ENCODE measurements at regions not wholly inside any gene's neighbourhood (a gene's known extent, or its start where the extent isn't known, plus 50 kb on each side); places are given as distances from the start of the nearest gene placed in this dataset.

DNA sequence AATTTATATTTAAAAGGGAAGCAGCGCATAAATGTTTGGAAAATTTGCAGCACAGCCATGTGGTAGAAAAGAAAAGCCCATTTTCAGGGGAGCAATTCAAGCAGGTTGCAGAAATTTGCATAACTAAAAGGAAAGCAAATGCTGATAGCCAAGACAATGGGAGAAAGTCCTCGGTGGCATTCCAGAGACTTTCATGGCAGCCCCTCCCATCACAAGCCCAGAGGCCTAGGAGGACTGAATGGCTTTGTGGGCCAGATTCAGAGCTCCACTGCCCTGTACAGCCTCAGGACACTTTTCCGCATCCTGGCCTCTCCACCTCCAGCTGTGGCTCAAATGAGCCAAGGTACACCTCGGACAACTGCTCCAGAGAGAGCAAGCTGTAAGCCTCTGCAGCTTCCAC, 462.9 kb downstream of the CDK5RAP2 start:
- no peak for DNase-seq (ENCODE audit: low read depth)

GRCh38 chr9:120110520-120110919, 469.4 kb downstream of the CDK5RAP2 start:
- DNase-seq (ENCODE audit: low read depth) = no peak

GRCh38 chr9:120109242-120109641, 470.7 kb downstream of the CDK5RAP2 start:
- DNase-seq (ENCODE audit: low read depth) = no peak

GRCh38 chr9:120107138-120107537, 472.8 kb downstream of the CDK5RAP2 start:
- DNase-seq (ENCODE audit: low read depth) = no peak

GRCh38 chr9:120104771-120105170, 475.2 kb downstream of the CDK5RAP2 start:
- DNase-seq (ENCODE audit: low read depth) = no peak

DNA sequence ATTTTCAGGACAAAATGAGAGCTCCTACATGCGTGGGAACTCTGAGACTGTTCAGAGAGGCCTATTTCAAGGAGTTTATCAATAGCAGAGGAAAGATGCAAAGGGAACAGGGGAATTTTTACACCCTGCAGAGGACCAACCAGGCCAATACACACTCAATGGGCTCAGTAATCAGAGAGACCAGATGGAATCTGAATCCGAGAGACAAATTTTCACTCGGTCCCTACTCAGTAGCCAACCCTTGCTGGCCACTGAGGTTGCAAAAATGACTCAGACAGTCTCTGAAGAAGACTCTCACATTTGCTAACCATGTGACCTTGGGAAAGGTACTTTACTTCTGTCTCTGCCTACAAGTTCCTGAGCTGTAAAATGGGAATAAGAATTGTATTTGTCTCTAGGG, 479.4 kb downstream of the CDK5RAP2 start:
- DNase-seq (ENCODE audit: low read depth) = no peak

GRCh38 chr9:120099065-120099464, 480.9 kb downstream of the CDK5RAP2 start:
- no peak for DNase-seq (ENCODE audit: low read depth)

- DNase-seq (ENCODE audit: low read depth) = no peak
These were observed 481.4 kb downstream of the CDK5RAP2 start for GRCh38 chr9:120098584-120098983.

GRCh38 chr9:120091206-120091605, 488.8 kb downstream of the CDK5RAP2 start:
- no peak for DNase-seq (ENCODE audit: low read depth)

- no peak for DNase-seq (ENCODE audit: low read depth)
These were observed 499.1 kb downstream of the CDK5RAP2 start for GRCh38 chr9:120080849-120081248.

DNA sequence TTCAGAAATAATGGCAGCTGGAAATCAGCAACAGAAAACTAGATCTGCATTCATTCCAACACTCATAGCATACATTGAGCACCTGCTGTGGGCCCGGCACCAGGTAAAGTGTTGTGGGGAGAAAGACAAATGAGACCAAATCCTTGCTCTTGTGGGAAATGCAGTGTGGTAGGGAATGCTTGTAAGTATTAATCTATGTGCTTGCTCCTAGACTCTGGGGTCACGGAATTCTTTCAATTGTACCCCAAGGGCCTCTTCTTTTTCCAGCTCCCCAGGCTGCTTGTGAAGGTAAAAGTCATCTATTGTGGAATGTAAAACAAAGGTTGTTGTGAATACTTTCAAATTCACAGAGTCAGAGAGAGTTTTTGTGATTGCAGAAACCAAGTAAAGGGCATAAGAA, 501.9 kb downstream of the CDK5RAP2 start:
- no peak for DNase-seq (ENCODE audit: low read depth)

DNA sequence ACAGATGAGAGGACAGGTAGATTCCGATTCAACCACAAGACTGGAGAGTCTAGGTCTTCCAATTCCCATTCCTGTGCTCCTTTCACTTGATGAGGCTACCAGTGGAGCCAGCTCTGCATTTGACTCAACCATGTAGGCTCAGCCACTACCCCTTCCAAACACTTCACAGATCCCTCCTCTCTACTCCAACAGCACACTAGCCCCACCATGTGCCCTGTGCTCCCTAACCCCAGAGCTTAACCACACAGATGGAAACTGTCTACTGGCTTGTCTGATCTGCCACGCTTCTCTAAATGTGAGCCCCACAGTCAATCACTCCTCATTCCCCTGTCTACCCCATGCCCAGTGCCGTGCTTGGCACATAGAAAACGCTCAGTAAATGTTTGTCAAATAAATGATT, 508.2 kb downstream of the CDK5RAP2 start:
- no peak for DNase-seq (ENCODE audit: low read depth)

GRCh38 chr9:120066315-120066714, 513.7 kb downstream of the CDK5RAP2 start:
- DNase-seq (ENCODE audit: low read depth) = no peak

DNA sequence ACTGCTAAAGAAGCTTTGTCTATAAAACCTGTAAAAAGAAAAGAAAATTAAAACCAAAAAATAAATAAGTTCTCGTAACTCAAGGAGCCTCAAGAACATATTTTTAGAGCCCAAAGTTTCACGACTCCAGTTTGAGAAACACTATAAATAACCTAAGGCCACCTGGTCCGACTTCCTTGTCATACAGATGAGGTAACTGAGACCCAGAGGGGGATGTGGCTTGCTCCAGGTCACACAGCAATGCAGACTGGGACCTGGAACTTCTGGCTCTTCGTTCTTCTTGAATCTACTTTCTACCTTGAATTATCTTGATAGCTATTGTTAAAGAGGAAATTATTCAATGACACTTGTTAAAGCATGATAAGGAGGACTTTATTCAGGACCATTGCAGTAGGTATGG, 514.8 kb downstream of the CDK5RAP2 start:
- DNase-seq (ENCODE audit: low read depth) = no peak

GRCh38 chr9:120045011-120045410, 535.0 kb downstream of the CDK5RAP2 start:
- no peak for DNase-seq (ENCODE audit: low read depth)

GRCh38 chr9:120043448-120043847, 536.5 kb downstream of the CDK5RAP2 start:
- no peak for DNase-seq (ENCODE audit: low read depth)

GRCh38 chr9:120040896-120041295, 539.1 kb downstream of the CDK5RAP2 start:
- no peak for DNase-seq (ENCODE audit: low read depth)

DNA sequence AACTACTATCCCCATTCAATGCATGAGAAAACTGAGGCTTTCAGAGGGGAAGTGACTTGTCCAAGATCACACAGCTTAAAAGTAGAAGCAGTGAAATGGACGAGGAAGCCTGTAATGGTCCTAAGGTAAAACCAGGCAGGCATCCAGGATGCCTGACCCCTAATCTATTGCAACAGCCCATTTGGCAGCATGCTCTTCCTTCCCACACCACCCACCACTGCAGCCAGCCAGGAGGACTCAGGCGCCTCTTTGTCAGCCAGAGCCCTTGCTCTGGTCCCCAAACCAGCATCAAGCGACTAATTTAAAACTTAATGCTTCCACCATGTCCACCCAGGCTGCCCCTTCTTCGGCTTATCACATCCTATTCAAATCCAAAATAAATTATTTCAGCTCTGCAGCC, 541.6 kb downstream of the CDK5RAP2 start:
- no peak for DNase-seq (ENCODE audit: low read depth)

DNA sequence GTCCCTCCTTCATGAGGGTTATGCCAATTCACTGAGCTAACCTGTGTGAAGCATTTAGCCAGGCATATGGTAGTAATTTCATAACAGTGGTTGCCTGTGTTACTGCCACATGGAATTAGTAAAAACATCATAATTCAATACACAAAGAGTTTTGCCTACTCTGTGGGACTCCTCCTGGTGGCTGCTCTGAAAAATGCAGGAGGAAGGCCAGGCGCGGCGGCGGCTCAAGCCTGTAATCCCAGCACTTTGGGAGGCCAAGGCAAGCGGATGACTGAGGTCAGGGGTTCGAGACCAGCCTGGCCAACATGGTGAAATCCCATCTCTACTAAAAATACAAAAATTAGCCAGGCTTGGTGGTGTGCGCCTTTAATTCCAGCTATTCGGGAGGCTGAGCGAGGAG, 547.3 kb downstream of the CDK5RAP2 start:
- no peak for DNase-seq (ENCODE audit: low read depth)

DNA sequence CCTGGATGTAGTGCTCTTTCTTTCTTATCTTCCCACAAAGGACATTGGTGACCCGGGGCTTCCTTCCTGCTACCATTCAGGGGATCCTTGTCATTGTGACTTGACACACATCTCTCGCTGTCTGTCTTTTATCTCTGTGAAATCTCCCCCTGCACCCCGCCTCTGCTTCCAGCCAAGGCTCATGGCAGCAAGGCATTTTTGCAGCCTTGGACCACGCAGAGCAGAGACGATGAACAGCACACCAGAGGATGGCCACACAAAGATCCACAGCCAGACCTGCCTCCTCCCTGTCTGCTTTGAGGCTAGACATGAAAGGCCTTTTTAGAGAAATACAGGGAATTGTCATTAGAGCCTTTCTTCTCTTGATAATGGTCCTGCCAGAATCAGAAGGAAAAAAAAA, 549.1 kb downstream of the CDK5RAP2 start:
- DNase-seq (ENCODE audit: low read depth) = no peak

DNA sequence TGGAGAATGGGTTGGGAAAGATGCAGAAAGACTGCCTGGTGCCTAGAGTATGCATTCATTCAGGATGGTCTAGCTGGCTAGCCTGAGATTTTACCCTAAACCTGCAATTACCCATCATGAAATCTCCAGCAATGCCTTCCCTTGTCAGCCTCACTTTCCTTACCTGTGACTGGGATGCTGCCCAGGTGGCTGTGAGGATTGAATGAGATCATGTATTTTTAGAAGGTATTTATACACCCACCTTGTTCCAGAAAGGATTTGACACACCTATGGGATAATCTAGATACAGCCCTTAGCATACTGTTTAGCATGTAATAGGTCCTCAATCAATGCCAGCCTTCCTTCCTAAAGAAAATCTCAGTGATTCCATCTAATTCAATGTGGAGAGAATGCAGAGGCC, 561.4 kb downstream of the CDK5RAP2 start:
- DNase-seq (ENCODE audit: low read depth) = no peak

DNA sequence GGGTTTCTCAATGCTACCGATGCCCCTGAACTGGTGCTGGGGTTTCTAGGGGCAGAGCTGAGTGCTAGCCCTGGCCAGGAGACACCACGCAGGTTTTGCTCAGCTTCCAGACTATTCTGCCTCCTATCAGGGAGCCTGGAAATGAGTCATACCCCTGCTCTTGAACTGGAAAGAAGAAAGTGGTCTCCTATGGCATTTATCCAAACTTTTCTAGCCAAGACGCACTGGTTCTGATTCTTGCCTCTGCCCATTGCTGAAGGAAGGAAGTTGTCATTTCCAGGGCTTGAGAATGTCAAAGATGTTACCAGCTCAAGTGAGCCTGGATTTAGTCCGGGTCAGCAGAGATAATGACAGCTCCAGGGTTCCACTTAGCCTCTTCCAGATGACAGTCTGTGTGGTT, 561.9 kb downstream of the CDK5RAP2 start:
- no peak for DNase-seq (ENCODE audit: low read depth)

GRCh38 chr9:120016231-120016630, 563.7 kb downstream of the CDK5RAP2 start:
- no peak for DNase-seq (ENCODE audit: low read depth)

DNA sequence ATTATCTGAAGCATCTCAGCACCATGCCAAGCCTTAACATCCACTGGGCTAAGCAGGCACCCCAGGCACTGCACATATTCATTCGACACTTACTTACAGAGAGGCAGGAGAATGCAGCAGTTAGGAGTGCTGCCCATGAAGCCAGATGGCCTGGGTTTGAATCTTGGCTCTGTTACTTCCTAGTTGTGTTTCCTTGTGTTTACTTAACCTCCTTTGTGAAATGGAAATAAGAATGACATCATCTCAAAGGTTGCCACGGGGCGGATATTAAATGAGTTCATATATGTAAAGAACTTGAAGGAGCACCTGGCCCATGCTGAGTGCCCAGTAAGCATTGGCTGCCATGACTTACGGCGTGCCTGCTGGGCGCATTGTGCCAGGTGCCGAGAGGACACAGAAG, 565.2 kb downstream of the CDK5RAP2 start:
- DNase-seq (ENCODE audit: low read depth) = no peak

DNA sequence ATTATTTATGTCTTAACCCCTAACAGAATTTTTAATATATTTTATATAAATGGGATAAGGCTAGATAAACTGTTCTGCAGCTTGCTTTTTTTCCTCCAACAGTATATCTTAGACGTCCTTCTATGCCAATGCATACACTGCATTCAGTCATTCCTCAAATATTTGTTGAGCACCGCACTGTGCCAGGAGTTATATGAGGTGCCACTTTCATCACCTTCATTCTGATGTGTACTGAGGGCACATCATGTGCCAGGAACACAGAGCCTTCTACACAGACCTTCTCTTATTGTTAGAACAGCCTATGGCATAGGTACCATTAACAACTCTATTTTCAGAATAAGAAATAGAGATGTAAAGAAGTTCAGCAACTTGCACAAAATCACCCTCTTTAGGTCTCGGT, 570.1 kb downstream of the CDK5RAP2 start:
- DNase-seq (ENCODE audit: low read depth) = no peak

Measured in stimulated activated CD8-positive, alpha-beta memory T cell treated with anti-CD3 and anti-CD28 coated beads, Interleukin-12 subunit alpha, Interleukin-12 subunit beta, amount 100 ng/mL, for 1 hour (primary cell).